Forelimb muscle (tissue), 1 donor: ENCODE measurements at regions not wholly inside any gene's neighbourhood (a gene's known extent, or its start where the extent isn't known, plus 50 kb on each side); places are given as distances from the start of the nearest gene placed in this dataset.

Experiments
- DNase-seq: peaks from one replicate; pipeline ENCODE4 v3.0.0-alpha.2; 2013; ENCODE audit warnings: low read depth

- DNase-seq: no peak
Observed at GRCh38 chr10:118175148-118175547, 128.4 kb upstream of the RAB11FIP2 start.

- no peak for DNase-seq
Observed at GRCh38 chr10:118173296-118173695, 126.6 kb upstream of the RAB11FIP2 start.

- no peak for DNase-seq
Observed at GRCh38 chr10:118171861-118172260, 125.1 kb upstream of the RAB11FIP2 start.

GRCh38 chr10:118167056-118167700 lies 120.4 kb upstream of the RAB11FIP2 start:
- DNase-seq: no peak

- DNase-seq: no peak
Observed at GRCh38 chr10:118163217-118163616, 116.5 kb upstream of the RAB11FIP2 start.

GRCh38 chr10:118161461-118162246 lies 114.9 kb upstream of the RAB11FIP2 start:
- no peak for DNase-seq

- no peak for DNase-seq
Observed at GRCh38 chr10:118153287-118153686, 106.5 kb upstream of the RAB11FIP2 start.

GRCh38 chr10:118151461-118151860 lies 104.7 kb upstream of the RAB11FIP2 start:
- no peak for DNase-seq

- DNase-seq: no peak
Observed at GRCh38 chr10:118148247-118148646, 101.5 kb upstream of the RAB11FIP2 start.

- DNase-seq: no peak
Observed at GRCh38 chr10:118145256-118145655, 98.5 kb upstream of the RAB11FIP2 start.

GRCh38 chr10:118141471-118141870 lies 94.7 kb upstream of the RAB11FIP2 start:
- no peak for DNase-seq

GRCh38 chr10:118139321-118139720 lies 92.6 kb upstream of the RAB11FIP2 start:
- no peak for DNase-seq

- DNase-seq: no peak
Observed at GRCh38 chr10:118128675-118129074, 81.9 kb upstream of the RAB11FIP2 start.

- no peak for DNase-seq
Observed at GRCh38 chr10:118118716-118119115, 72.0 kb upstream of the RAB11FIP2 start.

- no peak for DNase-seq
Observed at GRCh38 chr10:118116715-118117449, 70.1 kb upstream of the RAB11FIP2 start.

- DNase-seq: no peak
Observed at GRCh38 chr10:118116362-118116714, 69.6 kb upstream of the RAB11FIP2 start.

GRCh38 chr10:118115701-118116100 lies 69.0 kb upstream of the RAB11FIP2 start:
- no peak for DNase-seq

GRCh38 chr10:118114992-118115391 lies 68.3 kb upstream of the RAB11FIP2 start:
- DNase-seq: no peak

- no peak for DNase-seq
Observed at GRCh38 chr10:118112543-118113125, 65.9 kb upstream of the RAB11FIP2 start.

GRCh38 chr10:118110750-118111149 lies 64.0 kb upstream of the RAB11FIP2 start:
- no peak for DNase-seq

- no peak for DNase-seq
Observed at GRCh38 chr10:118108194-118109026, 61.7 kb upstream of the RAB11FIP2 start.
